H1 (cell line): ENCODE measurements at regions not wholly inside any gene's neighbourhood (a gene's known extent, or its start where the extent isn't known, plus 50 kb on each side); places are given as distances from the start of the nearest gene placed in this dataset.

Experiments used
- CTCF ChIA-PET: fragments of 300-600 bp; sonication (Branson Sonifier 250); formaldehyde crosslinking; loops from one replicate; lab custom pipeline; 2021; ENCODE audit not compliant: partially characterized antibody; lab: Charles Lee
- POLR2A ChIA-PET: fragments of 300-600 bp; sonication (Branson Sonifier 250); formaldehyde crosslinking; loops from one replicate; lab custom pipeline; 2021; ENCODE audit warnings: inconsistent platforms; ENCODE audit not compliant: partially characterized antibody; lab: Charles Lee
- DNase-seq, 2 experiments: peaks; one replicate each; pipeline versions ENCODE4 v3.0.0 to v3.0.0-alpha.2; 2010 to 2022; ENCODE audit warnings: low spot score in 2 of 2, low read depth in 1 of 2, mixed read lengths in 1 of 2
- FAIRE-seq: peaks from 2 replicates; lab custom pipeline; 2011; peaks lifted over from hg19 to GRCh38; lab: Jason Lieb, UNC
- H2AFZ ChIP-seq: 2 replicates; pipeline ENCODE4 v1.8.1; 2012; ENCODE audit warnings: low read length, inconsistent platforms
- H2AK5ac ChIP-seq: 2 replicates; pipeline ENCODE4 v1.6.1; 2013; ENCODE audit warnings: low read depth, low read length
- H2BK120ac ChIP-seq: replicated peaks from 2 replicates; pipeline ENCODE3; 2013; ENCODE audit warnings: low read depth, low read length, inconsistent platforms
- H2BK12ac ChIP-seq: 2 replicates; pipeline ENCODE4 v1.6.1; 2013; ENCODE audit warnings: low read depth, low read length
- H2BK15ac ChIP-seq: 2 replicates; pipeline ENCODE4 v1.6.1; 2013; ENCODE audit warnings: low read length
- H2BK20ac ChIP-seq: 2 replicates; pipeline ENCODE4 v1.6.1; 2013; ENCODE audit warnings: low read length
- H2BK5ac ChIP-seq: 2 replicates; pipeline ENCODE4 v1.6.1; 2013; ENCODE audit warnings: low read depth, low read length
- H3K14ac ChIP-seq: 2 replicates; pipeline ENCODE4 v1.6.1; 2013; ENCODE audit warnings: inconsistent platforms; ENCODE audit not compliant: insufficient read length
- H3K18ac ChIP-seq: 2 replicates; pipeline ENCODE4 v1.6.1; 2013; ENCODE audit warnings: low read length; ENCODE audit errors: extremely low read depth
- H3K23ac ChIP-seq: 2 replicates; pipeline ENCODE4 v1.6.1; 2013; ENCODE audit warnings: inconsistent platforms; ENCODE audit not compliant: insufficient read length
- H3K23me2 ChIP-seq: 2 replicates; pipeline ENCODE4 v1.6.1; 2013; ENCODE audit warnings: low read depth, low read length
- H3K27ac ChIP-seq: 2 replicates; pipeline ENCODE4 v1.6.1; 2011; ENCODE audit warnings: low read depth, low read length, inconsistent platforms
- H3K27me3 ChIP-seq, 4 experiments: replicated peaks in 1 of 4; 1 replicate in 1 of 4; 2 replicates in 3 of 4; pipeline versions ENCODE4 v1.6.1 to v1.8.1; 2011 to 2013; ENCODE audit warnings: low read length in 3 of 4, mild to moderate bottlenecking in 3 of 4, inconsistent platforms in 2 of 4, mixed read lengths in 2 of 4, moderate library complexity in 1 of 4; ENCODE audit not compliant: control insufficient read depth in 3 of 4, insufficient read depth in 3 of 4; ENCODE audit errors: extremely low read depth in 1 of 4
- H3K36me3 ChIP-seq, 4 experiments: 2 replicates each; pipeline versions ENCODE4 v1.6.1 to v1.8.1; 2011 to 2013; ENCODE audit warnings: mild to moderate bottlenecking in 4 of 4, low read length in 3 of 4, moderate library complexity in 2 of 4, control low read depth in 1 of 4, inconsistent platforms in 1 of 4; ENCODE audit not compliant: insufficient read depth in 4 of 4, control insufficient read depth in 2 of 4
- H3K4ac ChIP-seq: replicated peaks from 2 replicates; pipeline ENCODE3; 2013; ENCODE audit warnings: low read length, low read depth, mixed read lengths, inconsistent platforms; ENCODE audit not compliant: insufficient read length
- H3K4me1 ChIP-seq, 4 experiments: replicated peaks in 1 of 4; 1 replicate in 1 of 4; 2 replicates in 3 of 4; pipeline versions ENCODE4 v1.6.1 to v1.8.1; 2011 to 2013; ENCODE audit warnings: low read length in 3 of 4, inconsistent platforms in 2 of 4, mixed read lengths in 1 of 4; ENCODE audit not compliant: insufficient read depth in 4 of 4, control insufficient read depth in 3 of 4
- H3K4me2 ChIP-seq, 2 experiments: 2 replicates each; pipeline versions ENCODE4 v1.6.1 to v1.8.1; 2011 to 2013; ENCODE audit warnings: low read depth in 2 of 2, low read length in 2 of 2, control low read depth in 1 of 2, inconsistent platforms in 1 of 2, mild to moderate bottlenecking in 1 of 2; ENCODE audit not compliant: insufficient read depth in 1 of 2
- H3K4me3 ChIP-seq, 4 experiments: fragments of 200-600, 300-600 bp in 1 of 4; sonication (generic), shearing (Covaris generic), sonication (Bioruptor Twin) in 1 of 4; 2 replicates each; pipeline versions ENCODE4 v1.5.1 to v1.8.1; 2011 to 2016; ENCODE audit warnings: low read length in 4 of 4, low read depth in 3 of 4, control low read depth in 2 of 4, inconsistent platforms in 2 of 4, mild to moderate bottlenecking in 2 of 4, mixed read lengths in 1 of 4, moderate library complexity in 1 of 4; ENCODE audit not compliant: insufficient read depth in 2 of 4; ENCODE audit errors: extremely low read depth in 1 of 4
- H3K56ac ChIP-seq: replicated peaks from 2 replicates; pipeline ENCODE3; 2013; ENCODE audit warnings: low read depth, mild to moderate bottlenecking, mixed read lengths, low read length, inconsistent platforms; ENCODE audit not compliant: insufficient read length
- H3K79me1 ChIP-seq: 2 replicates; pipeline ENCODE4 v1.6.1; 2013; ENCODE audit warnings: low read depth, low read length, control low read depth
- H3K79me2 ChIP-seq, 2 experiments: 2 replicates each; pipeline versions ENCODE4 v1.6.1 to v1.8.1; 2012 to 2013; ENCODE audit warnings: low read length in 2 of 2, mild to moderate bottlenecking in 2 of 2, inconsistent platforms in 1 of 2; ENCODE audit not compliant: insufficient read depth in 2 of 2, control insufficient read depth in 1 of 2
- H3K9ac ChIP-seq, 4 experiments: replicated peaks in 1 of 4; 1 replicate in 1 of 4; 2 replicates in 3 of 4; pipeline versions ENCODE4 v1.6.1 to v1.8.1; 2011 to 2013; ENCODE audit warnings: low read depth in 3 of 4, low read length in 3 of 4, control low read depth in 2 of 4, mild to moderate bottlenecking in 2 of 4, moderate library complexity in 2 of 4, inconsistent platforms in 1 of 4; ENCODE audit errors: extremely low read depth in 1 of 4
- H3K9me3 ChIP-seq, 2 experiments: 2 replicates each; pipeline versions ENCODE4 v1.6.1 to v1.8.1; 2012 to 2013; ENCODE audit warnings: mild to moderate bottlenecking in 2 of 2, moderate library complexity in 2 of 2, control low read depth in 1 of 2, inconsistent platforms in 1 of 2, low read depth in 1 of 2, low read length in 1 of 2, mixed read lengths in 1 of 2; ENCODE audit not compliant: insufficient read depth in 2 of 2
- H4K20me1 ChIP-seq, 2 experiments: replicated peaks in 1 of 2; 2 replicates each; pipeline versions ENCODE3 to v1.8.1; 2011 to 2013; ENCODE audit warnings: inconsistent platforms in 2 of 2, low read length in 2 of 2, mild to moderate bottlenecking in 1 of 2; ENCODE audit not compliant: insufficient read depth in 2 of 2, control insufficient read depth in 1 of 2
- H4K5ac ChIP-seq: 2 replicates; pipeline ENCODE4 v1.6.1; 2013; ENCODE audit warnings: low read length, low read depth, mixed read lengths, inconsistent platforms; ENCODE audit not compliant: insufficient read length
- H4K8ac ChIP-seq: 2 replicates; pipeline ENCODE4 v1.8.0; 2013; ENCODE audit warnings: mild to moderate bottlenecking, moderate library complexity, low read length, inconsistent platforms; ENCODE audit not compliant: insufficient read depth; ENCODE audit errors: extremely low read depth
- H4K91ac ChIP-seq: replicated peaks from 2 replicates; pipeline ENCODE3; 2013; ENCODE audit warnings: low read length, mixed read lengths, inconsistent platforms; ENCODE audit not compliant: insufficient read length
- BCL11A ChIP-seq, 2 experiments: IDR thresholded peaks; one replicate each; pipeline ENCODE4 v1.6.1; 2011; ENCODE audit warnings: low read depth in 2 of 2, low read length in 2 of 2, mild to moderate bottlenecking in 2 of 2
- EP300 ChIP-seq, 2 experiments: IDR thresholded peaks; 1 replicate in 1 of 2; 2 replicates in 1 of 2; pipeline ENCODE4 v1.6.1; 2011 to 2012; ENCODE audit warnings: low read depth in 2 of 2, low read length in 2 of 2, mild to moderate bottlenecking in 2 of 2, borderline replicate concordance in 1 of 2, inconsistent platforms in 1 of 2, moderate library complexity in 1 of 2
- JUND ChIP-seq: IDR thresholded peaks from 2 replicates; pipeline ENCODE4 v1.6.1; 2011; ENCODE audit warnings: mild to moderate bottlenecking, improper control_type of control experiment, low read length
- KDM1A ChIP-seq: fragments of 200-600, 300-600 bp; sonication (generic); IDR thresholded peaks from 2 replicates; pipeline ENCODE4 v1.7.1; 2016; ENCODE audit warnings: mild to moderate bottlenecking, low read length, borderline replicate concordance
- KDM4A ChIP-seq: IDR thresholded peaks from one replicate; pipeline ENCODE4 v1.7.1; 2012; ENCODE audit warnings: low read depth, mild to moderate bottlenecking, moderate library complexity, low read length, inconsistent platforms; ENCODE audit not compliant: severe bottlenecking
- NANOG ChIP-seq: IDR thresholded peaks from 2 replicates; pipeline ENCODE4 v1.6.1; 2011; ENCODE audit warnings: low read length, low read depth, mild to moderate bottlenecking, inconsistent platforms; ENCODE audit not compliant: insufficient read depth, poor library complexity, severe bottlenecking
- POLR2A ChIP-seq, 2 experiments: IDR thresholded peaks; 1 replicate in 1 of 2; 2 replicates in 1 of 2; pipeline ENCODE4 v1.6.1; 2011; ENCODE audit warnings: low read depth in 2 of 2, low read length in 2 of 2, mild to moderate bottlenecking in 2 of 2; ENCODE audit errors: control extremely low read depth in 1 of 2
- RBBP5 ChIP-seq: IDR thresholded peaks from 2 replicates; pipeline ENCODE4 v1.7.1; 2012; ENCODE audit warnings: low read depth, mild to moderate bottlenecking, inconsistent platforms, low read length, moderate library complexity, borderline replicate concordance
- YY1 ChIP-seq: IDR thresholded peaks from 2 replicates; pipeline ENCODE4 v1.6.1; 2011; ENCODE audit warnings: low read depth, mild to moderate bottlenecking, low read length
- WGBS, 2 experiments: shearing (Covaris generic) in 1 of 2; methylation state at CpG; one replicate each; pipeline versions ENCODE4 v1.1.6 to v1.1.7; 2013 to 2015; ENCODE audit warnings: low lambda C conversion rate in 2 of 2, mixed read lengths in 2 of 2, inconsistent platforms in 1 of 2, low coverage in 1 of 2, missing lambda C conversion rate in 1 of 2; ENCODE audit not compliant: insufficient replicate concordance in 2 of 2, insufficient coverage in 1 of 2, insufficient read length in 1 of 2; ENCODE audit errors: extremely low coverage in 1 of 2, missing lambda C conversion rate in 1 of 2; 5-methylcytosine and 5-hydroxymethylcytosine counted together
- TF ChIP-seq, protein P1 (sequence below): IDR thresholded peaks from 2 replicates; pipeline ENCODE4 v1.6.1; 2012; ENCODE audit warnings: low read length, inconsistent platforms

- Histone ChIP-seq H2BK15ac (peak overlapping the region; percentile 36; the same call in 1 of the 2 replicates), H3K4me2 (peak overlapping the region; percentile 40 to 60), H3K4me1 (peaks cover 0 to 10% (median 4%) of the 10 kb centered on the region in 4 experiments; a peak in 3 of 7 replicates), H3K27me3 (no peaks in the 10 kb centered on the region), H3K56ac (no peak overlapping the region), H3K4ac (no peak overlapping the region), H2BK5ac (peak overlapping the region; percentile 67; the same call in 1 of the 2 replicates), H3K79me2 (no peaks in the 10 kb centered on the region), H3K79me1 (no peaks in the 10 kb centered on the region), H3K14ac (no peak overlapping the region), H3K9ac (no peak overlapping the region; a peak in 1 of 7 replicates), H3K23me2 (no peaks in the 10 kb centered on the region), H2AK5ac (no peak overlapping the region; the same call in 1 of the 2 replicates), H2BK12ac (peak overlapping the region; percentile 64; the same call in 1 of the 2 replicates), H2BK120ac (no peak overlapping the region), H3K23ac (no peak overlapping the region), H4K8ac (no peak overlapping the region), H4K20me1 (no peaks in the 10 kb centered on the region), H3K27ac (no peak overlapping the region), H2BK20ac (peak overlapping the region; percentile 88; the same call in 1 of the 2 replicates), H4K5ac (peak overlapping the region; percentile 73), H3K9me3 (no peaks in the 10 kb centered on the region), H2AFZ (peak overlapping the region; percentile 47; the same call in 1 of the 2 replicates), H3K18ac (peak overlapping the region; percentile 42; the same call in 1 of the 2 replicates), H3K36me3 (no peaks in the 10 kb centered on the region), H4K91ac (peak overlapping the region; percentile 88), H3K4me3 (peak overlapping the region in 1 of 4 experiments; percentile 3; a peak in 2 of 8 replicates)
- ChIA-PET CTCF (interaction anchor here (0.6 to 1.2 kb wide), 8 partner anchors 26 to 1190 kb away, joined by 3 to 4 read pairs (median 4); no protein-coding TSS in a partner anchor), POLR2A (interaction anchor here (0.6 to 1.2 kb wide), 6 partner anchors 11 to 146 kb away, joined by 3 to 5 read pairs (median 3); partner anchors contain the start of gene DUSP6)
- WGBS, 2 experiments, result 33% methylated on average over 3 of the region's 3 CpGs; no CpG with 5 or more reads in 1 of the 2 experiments
- peak; percentile 65 for FAIRE-seq
- no peak for DNase-seq
- TF ChIP-seq, protein P1, sequence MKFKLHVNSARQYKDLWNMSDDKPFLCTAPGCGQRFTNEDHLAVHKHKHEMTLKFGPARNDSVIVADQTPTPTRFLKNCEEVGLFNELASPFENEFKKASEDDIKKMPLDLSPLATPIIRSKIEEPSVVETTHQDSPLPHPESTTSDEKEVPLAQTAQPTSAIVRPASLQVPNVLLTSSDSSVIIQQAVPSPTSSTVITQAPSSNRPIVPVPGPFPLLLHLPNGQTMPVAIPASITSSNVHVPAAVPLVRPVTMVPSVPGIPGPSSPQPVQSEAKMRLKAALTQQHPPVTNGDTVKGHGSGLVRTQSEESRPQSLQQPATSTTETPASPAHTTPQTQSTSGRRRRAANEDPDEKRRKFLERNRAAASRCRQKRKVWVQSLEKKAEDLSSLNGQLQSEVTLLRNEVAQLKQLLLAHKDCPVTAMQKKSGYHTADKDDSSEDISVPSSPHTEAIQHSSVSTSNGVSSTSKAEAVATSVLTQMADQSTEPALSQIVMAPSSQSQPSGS, result peak; percentile 79; the same call in 1 of the 2 replicates
- TF ChIP-seq KDM1A (0 out of 2 replicates have a peak, but pooled peaks have one; percentile 24), POLR2A (IDR thresholded peaks at IDR 0.05; ENCODE audit: control extremely low read depth in 1 of 2, low read depth in 2 of 2, low read length in 2 of 2) (no peak), YY1 (0 out of 2 replicates have a peak, but pooled peaks have one; percentile 27), BCL11A (IDR thresholded peaks at IDR 0.05; ENCODE audit: low read depth in 2 of 2, low read length in 2 of 2) (peak; percentile 33 to 70), RBBP5 (peak; percentile 96; the same call in 1 of the 2 replicates), JUND (peak; percentile 81), NANOG (peak; percentile 69), KDM4A (no peak), EP300 (IDR thresholded peaks at IDR 0.05; ENCODE audit: borderline replicate concordance in 1 of 2, low read depth in 2 of 2, low read length in 2 of 2) (peak in 1 of 2 experiments; percentile 82; a peak in 1 of 3 replicates)
Observed at GRCh38 chr12:89225808-89226411, 126.4 kb downstream of the DUSP6 start.
